Superior temporal gyrus (tissue), 1 donor: ENCODE measurements at regions not wholly inside any gene's neighbourhood (a gene's known extent, or its start where the extent isn't known, plus 50 kb on each side); places are given as distances from the start of the nearest gene placed in this dataset.
"Not testable (repeated sequence)": the region's sequence is repeated elsewhere in the genome, so short reads cannot be mapped to it uniquely, and the experiment has no call there.

Source experiments
- DNase-seq: peaks from one replicate; pipeline ENCODE4 v3.0.0-alpha.2; 2016; ENCODE audit errors: extremely low spot score

DNA sequence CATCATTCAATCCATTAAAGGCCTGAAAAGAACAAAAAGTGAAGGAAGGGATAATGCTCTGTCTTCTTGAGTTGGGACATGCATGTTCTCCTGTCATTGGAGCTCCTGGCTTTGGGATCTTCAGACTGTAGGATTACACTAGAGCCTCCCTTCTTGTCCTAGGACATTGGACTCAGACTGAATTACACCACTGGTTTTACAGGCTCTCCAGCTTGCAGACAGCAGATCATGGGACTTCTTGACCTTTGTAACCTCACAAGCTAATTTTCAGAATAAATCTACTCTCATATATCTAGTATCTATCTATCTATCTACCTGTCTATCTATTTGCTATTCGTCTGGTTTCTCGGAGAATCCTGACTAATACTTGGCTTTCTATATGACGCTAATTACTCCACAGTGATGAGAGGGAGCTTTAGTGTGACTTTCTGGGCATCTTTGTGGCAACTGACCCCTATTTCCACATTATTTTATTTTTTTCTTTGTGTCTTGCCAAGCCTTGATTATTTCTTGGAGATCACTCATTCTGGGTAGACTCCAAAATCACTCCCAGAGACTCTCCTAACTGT lies 151.9 kb upstream of the ZNF184 start:
- DNase-seq, result no peak

DNA sequence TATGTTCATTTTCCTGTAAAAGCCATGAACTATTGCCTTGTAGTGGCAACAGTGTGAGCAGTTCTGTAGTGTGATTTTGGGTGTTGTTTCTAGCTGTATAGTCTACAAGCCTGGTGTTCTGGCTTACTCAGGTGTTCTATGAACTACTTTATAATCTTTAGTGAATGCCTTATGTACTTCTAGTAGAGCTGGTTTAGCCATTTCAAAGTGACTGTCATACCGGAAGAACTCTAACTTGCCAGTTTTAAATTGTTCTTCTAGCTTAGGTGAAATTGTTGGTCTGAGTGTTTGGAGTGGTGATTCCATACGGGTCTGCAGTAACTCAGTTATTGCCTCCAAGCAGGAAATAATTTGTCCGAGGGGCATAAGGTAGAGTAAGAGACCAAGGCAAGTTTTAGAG lies 150.2 kb upstream of the ZNF184 start:
- DNase-seq, result no peak

DNA sequence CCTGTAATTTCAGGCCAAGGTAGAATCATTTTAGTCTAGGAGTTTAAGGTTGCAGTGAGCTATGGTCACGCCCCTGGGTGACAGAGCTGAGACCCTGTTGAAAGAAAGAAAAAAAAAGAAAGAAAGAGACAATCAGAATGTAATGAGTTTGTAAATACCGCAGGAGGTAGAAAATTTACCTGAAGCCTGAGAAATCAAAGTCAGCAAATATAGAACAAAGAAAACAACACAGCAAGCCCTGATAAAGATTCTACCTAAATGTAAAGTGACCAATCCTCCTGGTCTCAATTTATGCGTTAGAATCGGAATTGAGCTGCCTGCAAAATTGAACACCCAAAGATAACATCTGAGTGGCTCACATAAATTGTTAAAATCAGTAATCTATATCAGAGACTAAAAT lies 146.5 kb upstream of the ZNF184 start:
- no peak for DNase-seq

DNA sequence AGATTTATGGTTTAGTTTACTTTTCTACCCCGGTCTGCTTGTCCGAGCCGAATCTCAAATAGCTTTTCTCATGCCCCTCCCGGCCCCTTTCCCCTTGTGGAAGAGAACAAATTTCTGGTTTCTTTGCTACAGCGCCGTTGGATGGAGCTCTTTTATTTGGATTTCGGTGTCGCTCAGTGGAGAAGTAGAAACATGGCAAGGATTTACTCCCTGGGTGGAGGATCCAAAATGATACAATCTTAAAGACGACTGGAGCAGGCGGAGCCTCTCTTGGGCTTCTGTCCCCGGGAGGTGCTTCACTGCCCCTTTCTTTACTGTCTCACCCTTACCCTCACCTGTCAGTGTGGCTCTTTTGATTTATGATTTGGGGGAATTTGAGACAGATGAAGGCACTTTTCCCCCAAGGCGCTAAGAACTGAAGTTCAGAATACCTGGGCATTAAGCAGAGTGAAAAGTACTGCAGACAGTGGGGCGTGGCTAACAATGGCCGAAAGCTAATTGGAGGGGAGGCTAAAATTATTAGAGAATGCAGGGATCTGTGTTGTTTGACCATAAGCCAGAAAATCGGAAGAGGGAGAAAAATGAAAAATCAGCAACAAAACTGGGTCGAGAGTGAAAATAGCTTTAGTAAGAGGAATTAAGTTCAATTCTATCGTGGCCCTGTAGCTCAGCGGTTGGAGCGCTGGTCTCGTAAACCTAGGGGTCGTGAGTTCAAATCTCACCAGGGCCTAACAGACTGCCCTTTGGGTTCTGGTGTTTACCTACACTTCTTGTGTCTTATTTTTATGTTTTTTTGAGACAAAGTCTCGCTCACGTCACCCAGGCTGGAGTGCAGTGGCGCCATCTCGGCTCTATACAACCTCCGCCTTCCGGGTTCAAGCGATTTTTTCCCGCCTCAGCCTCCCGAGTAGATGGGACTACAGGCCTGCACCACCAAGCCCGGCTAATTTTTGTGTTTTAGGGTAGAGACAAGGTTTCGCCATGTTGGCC lies 145.1 kb upstream of the ZNF184 start:
- DNase-seq, result no peak

DNA sequence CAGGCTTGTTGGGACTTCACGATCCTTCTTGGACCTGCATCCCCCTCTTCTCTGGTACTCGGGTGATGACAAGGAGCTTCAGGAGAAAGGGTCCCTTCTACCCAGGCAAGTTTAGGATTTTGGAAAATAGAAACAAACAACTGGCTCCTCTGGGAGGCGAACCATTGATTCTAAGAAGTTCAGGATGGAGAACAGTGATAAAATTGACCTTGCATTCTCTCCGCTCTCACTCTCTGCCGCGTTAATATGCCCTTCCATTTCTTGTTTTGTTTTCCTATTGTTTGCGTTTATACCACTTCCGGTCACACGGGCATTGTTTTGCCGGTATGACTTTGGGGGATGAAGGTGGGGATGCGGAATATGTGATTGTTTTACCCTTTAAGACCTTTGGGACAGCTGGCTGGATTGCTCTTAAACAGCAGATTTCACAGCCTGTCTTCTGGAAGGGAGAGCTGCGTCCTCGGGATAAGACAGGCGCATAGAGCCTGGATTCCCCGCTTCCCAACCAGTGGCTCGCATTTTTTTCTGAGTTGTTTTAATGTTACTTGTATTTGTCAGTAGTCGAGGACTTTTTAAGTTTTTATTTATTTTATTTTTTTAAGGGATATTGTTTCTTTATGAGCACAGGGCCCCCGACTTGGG lies 144.3 kb upstream of the ZNF184 start:
- DNase-seq, result no peak

DNA sequence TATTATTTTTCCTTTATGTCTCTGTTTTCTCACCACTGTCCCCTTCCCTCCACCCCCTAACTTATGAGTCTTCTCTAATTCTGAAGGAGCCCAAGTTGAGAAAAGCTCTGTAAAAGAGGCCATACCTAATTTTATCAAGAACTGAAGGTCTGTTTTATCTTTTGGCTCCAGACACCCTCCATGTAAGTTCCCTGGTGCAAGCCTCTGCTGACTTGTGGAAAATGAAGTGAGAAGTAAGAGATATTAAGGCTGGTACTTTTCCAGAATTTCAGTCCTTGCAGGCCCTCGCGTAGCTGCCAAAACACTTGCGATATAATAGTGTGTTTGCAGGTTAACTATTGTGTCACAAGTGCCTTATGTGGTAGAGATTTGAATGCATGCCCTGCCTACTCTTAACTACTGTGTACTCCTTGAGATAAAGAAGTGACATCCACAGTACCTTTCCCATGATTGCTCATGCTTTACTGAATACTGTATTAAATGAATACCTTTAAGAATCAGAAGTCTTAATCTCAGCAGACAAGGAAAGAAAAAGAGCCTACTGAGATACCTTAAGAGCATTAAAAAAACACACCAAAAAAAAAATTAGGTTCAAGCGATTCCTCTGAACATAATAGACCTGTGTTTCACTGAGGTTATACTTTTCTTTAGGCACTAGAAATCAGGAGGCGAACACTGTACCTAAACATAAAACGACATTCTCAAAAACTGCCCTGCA lies 143.6 kb upstream of the ZNF184 start:
- DNase-seq, result no peak

DNA sequence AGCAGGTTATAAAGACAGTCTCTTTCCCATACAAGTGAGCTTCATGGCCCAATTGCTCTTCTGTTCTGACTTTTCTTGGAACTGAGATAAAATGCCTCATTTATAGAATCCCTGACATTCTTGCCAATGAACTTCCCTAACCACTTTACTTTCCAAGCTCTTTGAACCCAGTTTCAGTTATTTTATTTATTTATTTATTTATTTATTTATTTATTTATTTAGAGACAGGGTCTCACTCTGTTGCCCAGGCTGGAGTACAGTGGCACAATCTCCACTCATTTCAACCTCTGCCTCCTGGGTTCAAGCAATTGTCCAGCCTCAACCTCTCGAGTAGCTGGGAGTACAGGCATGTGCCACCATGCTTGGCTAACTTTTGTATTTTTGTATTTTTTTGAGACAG lies 138.5 kb upstream of the ZNF184 start:
- no peak for DNase-seq

DNA sequence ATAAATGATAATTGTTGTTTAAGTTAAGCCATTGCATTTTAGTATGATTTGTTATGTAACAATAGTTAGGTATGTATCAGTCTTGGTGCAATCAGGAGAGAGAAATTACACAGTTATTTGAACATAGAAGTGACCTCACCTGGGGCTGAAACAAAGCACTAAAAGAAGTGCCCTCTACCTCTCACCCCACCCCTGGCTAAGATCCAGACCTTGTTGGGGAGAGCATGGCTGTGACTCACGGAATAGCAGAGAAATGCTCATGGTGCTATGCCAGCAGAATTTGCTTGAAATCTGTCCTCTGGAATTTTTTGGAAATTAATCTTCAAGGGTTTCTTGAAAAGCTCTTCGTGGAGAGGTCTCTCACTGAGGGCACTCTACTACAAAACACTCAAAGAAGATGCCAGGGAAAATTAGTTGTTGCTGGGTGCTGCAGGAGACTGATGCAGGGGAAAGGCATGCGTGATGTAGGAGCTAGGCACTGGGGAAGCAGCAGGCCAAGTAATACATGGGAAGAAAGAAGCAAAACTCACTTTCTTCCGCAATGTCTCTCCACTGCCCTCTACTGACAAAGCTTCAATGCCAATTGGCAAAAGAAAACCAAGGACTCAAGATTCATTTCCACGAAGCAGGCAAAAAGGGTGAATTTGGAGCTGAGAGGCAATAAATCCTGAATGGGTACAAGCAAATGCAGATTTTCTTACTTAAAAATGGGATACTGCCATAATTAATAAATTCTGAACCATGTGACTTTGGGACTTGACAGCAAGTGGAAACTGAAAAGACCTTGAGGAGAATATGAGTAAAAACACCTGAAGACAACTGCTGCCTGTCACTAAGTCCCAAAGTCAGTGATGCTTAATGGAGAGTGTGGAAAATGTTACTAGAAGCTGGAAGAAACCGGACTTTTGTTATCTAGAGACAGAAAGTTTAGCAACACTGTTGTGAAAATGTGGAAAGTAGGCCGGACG lies 136.3 kb upstream of the ZNF184 start:
- no peak for DNase-seq

DNA sequence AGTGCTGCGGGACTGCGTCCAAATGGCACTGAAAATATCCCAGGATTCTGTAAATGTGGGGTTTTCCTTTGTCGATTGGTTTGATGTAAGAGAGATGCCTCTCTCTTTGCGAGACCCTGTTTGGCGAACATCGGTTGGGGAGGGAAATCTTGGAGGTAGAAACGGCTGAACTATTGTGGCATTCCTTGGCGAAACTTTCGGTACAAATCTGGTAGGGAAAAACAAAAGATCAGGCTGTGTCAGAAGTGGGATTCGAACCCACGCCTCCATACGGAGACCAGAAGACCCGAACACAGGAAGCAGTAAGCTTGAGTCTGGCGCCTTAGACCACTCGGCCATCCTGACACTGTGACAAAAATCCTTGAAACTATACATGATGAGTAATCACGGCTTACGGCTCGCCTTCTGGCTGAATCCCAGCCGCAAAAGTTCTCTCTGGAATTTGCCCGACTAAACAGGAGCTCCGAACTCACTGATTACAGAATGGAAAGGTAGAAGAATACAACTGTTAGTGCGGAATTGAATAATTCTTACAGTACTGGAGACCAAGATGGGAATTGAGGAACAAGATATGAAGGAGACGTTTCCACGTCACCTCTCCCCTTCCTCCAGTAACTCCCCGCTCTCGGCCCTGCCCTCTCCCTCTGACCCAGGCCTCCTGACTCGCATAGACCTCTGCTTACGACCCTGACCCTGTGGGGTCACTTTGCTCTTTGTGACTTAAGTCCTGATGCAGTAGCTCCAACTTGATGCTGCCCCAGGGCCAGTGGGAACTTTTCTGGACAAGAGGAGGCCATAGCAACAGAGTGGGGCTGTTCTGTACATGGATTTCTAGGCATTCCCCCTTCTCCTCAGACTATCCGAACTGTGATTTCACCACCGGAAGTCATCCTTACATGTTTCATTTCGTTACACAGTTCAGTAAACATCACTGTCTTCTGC lies 132.8 kb upstream of the ZNF184 start:
- DNase-seq, result no peak

DNA sequence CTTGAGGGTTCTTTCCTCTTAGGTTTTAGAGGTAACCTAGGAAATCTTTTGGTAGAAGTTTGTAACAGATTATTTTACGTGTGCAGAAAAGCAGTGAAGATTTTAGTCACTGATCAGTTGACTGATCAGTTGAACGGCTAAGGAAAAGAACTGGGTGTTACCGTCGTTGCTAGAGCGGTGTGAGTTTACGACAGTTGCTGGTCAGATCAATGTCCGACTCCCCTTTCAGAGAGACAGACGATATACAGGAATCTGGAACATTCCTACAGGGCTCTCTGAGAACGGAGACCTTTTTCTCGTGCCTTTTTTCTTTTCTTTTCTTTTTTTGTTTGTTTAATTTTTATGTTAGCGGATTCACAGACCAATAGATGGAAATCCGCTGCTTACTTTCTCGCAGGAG lies 132.1 kb upstream of the ZNF184 start:
- no peak for DNase-seq

DNA sequence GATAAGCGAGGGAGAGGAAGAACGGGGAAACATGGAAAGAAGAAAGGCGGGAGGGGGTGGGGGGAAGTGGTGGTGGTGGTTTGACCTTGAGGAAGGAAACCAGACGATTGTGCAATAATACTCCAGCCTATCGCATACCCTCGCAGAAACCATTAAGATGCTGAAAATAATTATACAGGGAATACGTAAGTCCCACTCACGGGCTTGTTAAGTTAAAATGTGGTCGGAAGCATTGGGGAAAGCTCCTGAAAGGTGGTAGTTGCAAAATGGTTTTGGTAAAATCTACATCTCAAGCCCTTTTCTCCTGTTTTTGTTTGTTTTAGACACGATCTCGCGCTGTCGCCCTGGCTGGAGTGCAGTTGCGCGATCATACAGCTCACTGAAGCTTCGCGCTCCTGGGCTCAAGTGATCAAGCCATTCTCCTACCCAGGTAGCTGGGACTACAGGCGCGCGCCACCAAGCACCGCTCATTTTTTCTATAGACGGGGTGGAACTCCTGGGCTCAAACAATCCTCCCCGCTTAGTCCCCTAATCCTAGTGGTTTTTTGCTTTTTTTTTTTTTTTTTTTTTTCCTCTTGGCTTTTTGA lies 128.9 kb upstream of the ZNF184 start:
- DNase-seq, result no peak

DNA sequence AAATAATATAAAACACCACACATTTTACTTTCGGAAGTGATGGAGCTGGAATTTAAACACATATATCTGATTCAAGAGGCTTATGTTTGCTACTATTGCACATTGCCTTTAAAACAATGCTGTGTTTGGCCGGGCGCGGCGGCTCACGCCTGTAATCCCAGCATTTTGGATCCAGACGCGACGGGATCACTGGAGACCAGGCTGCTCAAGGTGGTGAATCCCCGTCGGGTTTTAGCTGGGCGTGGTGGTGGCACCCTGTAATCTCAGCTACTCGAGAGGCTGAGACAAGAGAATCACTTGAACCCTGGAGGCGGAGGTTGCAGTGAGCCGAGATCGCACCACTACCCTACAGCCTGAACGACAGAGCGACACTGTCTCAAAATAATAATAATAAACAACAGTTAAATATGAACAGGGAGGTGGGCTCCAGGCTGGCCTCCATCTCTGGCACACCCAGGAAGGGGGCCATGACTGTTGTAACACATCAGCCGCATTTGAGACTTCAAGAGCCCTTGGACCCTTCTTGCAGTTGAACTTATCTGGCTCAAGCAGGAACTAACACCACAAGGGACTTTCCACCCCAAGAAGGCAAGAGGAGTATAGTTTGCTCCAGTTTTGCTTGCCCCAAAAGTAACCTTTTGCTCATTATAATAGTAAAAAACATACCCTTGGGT lies 127.1 kb upstream of the ZNF184 start:
- no peak for DNase-seq

DNA sequence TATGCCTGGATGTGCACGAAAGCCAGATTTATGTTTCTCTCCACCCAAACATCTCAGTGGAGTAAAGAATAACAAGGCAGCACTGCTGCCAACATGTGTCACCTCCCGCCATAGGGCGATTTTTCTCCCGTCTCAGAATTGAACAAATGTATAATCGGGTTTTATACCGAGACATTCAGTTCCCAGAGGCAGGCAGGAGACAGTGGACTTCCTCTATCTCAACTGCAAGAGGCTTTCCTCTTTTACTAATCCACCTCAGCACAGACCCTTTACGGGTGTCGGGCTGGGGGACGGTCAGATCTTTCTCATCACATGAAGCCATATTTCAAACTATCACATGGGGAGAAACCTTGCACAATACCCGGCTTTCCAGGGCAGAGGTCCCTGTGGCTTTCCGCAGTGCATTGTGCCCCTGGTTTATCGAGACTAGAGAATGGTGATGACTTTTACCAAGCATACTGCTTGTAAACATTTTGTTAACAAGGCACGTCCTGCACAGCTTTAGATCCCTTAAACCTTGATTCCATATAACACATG lies 124.2 kb upstream of the ZNF184 start:
- DNase-seq, result not testable (repeated sequence)

DNA sequence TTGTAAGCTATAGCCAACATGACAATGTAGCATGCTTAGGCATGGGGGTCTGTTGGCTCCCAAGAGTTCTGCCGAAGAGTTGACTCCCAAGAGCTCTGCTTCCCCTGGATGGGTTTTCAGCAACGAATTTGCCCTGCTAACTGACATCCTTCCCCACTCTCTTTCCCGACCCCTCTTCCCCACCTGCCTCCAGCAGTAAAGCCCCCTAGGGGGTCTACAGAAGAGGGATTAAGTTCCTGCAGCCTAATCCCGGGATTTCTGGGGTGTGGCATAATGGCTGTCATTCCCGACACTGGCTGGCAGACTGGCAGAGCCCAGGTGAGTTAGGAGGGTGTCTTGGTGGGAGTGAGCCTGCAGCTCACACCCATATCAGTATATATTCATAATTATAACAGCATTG lies 121.0 kb upstream of the ZNF184 start:
- DNase-seq, result no peak

DNA sequence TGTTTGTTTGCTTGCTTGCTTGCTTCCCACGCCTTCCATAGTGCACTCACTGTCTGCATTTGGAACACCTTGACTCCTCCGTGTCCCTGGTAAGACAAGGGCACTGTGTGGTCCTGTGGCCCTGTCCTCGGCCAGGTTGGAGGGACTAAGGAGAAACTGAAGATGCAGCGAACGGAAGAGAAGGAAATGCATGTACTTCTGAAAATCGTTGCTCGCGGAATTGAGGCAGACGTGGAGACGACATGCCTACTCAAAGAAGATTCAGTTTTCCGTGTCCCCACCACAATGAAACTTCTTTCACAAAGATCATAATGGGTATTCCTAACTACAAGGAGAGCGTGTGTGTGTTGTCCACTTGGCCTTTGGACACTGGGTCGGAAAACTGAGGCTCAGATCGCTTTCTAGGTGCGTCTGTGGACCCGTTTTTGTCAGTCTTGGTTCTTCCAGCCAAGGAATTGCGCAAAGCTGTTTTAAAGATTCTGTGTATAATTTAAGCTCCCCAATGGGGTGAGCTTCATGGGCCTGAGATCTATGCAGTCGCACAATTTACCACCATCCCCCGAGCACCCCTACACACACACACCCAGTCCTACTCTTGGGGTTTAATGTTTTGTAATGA lies 120.4 kb upstream of the ZNF184 start:
- no peak for DNase-seq

DNA sequence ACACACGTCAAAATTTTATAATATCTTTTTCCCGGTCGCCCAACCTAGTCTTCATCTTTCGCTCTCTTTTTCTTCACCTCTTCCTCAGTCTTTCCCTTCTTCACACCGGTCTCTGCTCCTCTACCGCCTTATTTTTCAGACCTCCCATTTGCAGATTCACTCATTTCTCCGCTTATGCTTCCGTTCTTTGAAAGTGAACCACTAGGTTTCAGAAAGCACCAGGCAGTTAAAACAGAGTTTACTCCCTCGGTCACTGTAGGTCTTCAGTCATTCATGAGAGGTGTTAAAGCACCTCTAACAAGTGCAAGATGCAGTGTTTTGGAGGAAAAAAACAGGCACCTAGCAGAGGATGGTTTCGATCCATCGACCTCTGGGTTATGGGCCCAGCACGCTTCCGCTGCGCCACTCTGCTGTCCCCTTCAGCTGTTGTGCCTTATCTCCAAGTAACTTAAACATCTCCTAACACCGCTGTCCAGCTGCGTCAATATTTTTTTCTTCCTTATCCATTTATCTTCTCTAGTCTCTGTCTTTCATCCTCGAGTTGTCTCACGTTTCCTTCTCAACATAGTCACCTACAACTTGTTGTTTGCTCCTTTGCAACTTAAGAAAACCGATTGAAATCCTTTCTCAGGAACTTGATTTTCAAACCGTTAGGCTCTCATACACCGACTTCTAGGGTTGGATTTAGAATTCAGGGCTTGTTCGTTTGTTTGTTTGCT lies 119.7 kb upstream of the ZNF184 start:
- DNase-seq, result no peak

DNA sequence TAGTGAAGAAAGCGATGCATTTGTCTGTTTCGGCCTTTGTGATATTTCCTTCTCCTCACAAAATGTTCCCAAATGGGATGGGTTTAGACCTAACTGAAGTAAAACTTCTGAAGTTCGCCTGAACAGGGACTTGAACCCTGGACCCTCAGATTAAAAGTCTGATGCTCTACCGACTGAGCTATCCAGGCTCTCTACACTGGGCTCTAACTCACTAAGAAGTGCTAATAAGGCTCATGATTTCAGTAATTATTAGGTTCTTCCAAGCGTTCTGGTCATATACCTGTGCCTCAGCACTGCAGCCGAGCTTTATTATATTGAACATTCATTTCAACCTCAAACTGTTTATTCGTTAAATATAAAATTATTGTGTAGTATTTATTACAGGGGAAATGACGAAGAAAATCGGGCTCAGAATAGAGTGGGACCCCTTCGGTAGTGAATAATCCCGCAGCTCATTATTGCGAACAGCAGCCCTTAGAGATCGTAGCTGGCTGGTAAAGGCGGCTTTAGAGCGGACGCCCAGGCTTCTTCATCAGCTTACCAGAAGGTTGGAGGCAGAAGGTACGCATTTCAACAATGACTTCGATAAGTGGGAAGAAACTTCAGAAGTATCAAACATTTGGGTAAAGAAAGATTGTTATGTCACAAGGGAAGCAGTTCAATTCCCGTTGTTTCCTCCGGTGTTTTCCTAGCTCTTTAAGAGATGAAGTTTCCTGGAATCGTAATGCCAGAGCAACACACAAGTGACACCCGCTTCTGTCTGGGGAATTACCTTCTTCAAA lies 119.0 kb upstream of the ZNF184 start:
- DNase-seq, result no peak
